GM18498 (cell line): ENCODE measurements at regions not wholly inside any gene's neighbourhood (a gene's known extent, or its start where the extent isn't known, plus 50 kb on each side); places are given as distances from the start of the nearest gene placed in this dataset.

ENCODE experiments used
- ATAC-seq: cut with Tn5 transposase; IDR thresholded peaks from one replicate; pipeline ENCODE4 v1.9.1; 2021; ENCODE audit warnings: mild to moderate bottlenecking, moderate library complexity; ENCODE audit not compliant: unreplicated experiment

GRCh38 chr12:105738051-105738450 is 400.7 kb downstream of the NUAK1 start:
- ATAC-seq = no peak

GRCh38 chr12:105740369-105740768 is 398.4 kb downstream of the NUAK1 start:
- ATAC-seq = no peak

GRCh38 chr12:105740970-105741725 is 397.6 kb downstream of the NUAK1 start:
- ATAC-seq = no peak

- ATAC-seq = no peak
Measured at GRCh38 chr12:105741786-105742566, 396.8 kb downstream of the NUAK1 start.

GRCh38 chr12:105742567-105742874 is 396.2 kb downstream of the NUAK1 start:
- no peak for ATAC-seq

GRCh38 chr12:105744371-105745058 is 394.2 kb downstream of the NUAK1 start:
- ATAC-seq = no peak

GRCh38 chr12:105745811-105746210 is 392.9 kb downstream of the NUAK1 start:
- ATAC-seq = no peak

- no peak for ATAC-seq
Measured at GRCh38 chr12:105748806-105749600, 389.8 kb downstream of the NUAK1 start.

GRCh38 chr12:105750096-105750495 is 388.7 kb downstream of the NUAK1 start:
- no peak for ATAC-seq

- no peak for ATAC-seq
Measured at GRCh38 chr12:105754313-105754712, 384.4 kb downstream of the NUAK1 start.

- no peak for ATAC-seq
Measured at GRCh38 chr12:105756961-105757360, 381.8 kb downstream of the NUAK1 start.

GRCh38 chr12:105759149-105759548 is 379.6 kb downstream of the NUAK1 start:
- no peak for ATAC-seq

- no peak for ATAC-seq
Measured at GRCh38 chr12:105761075-105761474, 377.7 kb downstream of the NUAK1 start.

GRCh38 chr12:105764216-105764835 is 374.4 kb downstream of the NUAK1 start:
- ATAC-seq = no peak

- ATAC-seq = no peak
Measured at GRCh38 chr12:105765053-105766014, 373.4 kb downstream of the NUAK1 start.

- no peak for ATAC-seq
Measured at GRCh38 chr12:105766029-105766428, 372.7 kb downstream of the NUAK1 start.

- no peak for ATAC-seq
Measured at GRCh38 chr12:105769486-105769885, 369.3 kb downstream of the NUAK1 start.

GRCh38 chr12:105773471-105773870 is 365.3 kb downstream of the NUAK1 start:
- no peak for ATAC-seq

- no peak for ATAC-seq
Measured at GRCh38 chr12:105774037-105774436, 364.7 kb downstream of the NUAK1 start.
